GM23338 (cell line): ENCODE measurements at regions not wholly inside any gene's neighbourhood (a gene's known extent, or its start where the extent isn't known, plus 50 kb on each side); places are given as distances from the start of the nearest gene placed in this dataset.

Source experiments
- ATAC-seq: fragments of 200-7000 bp; cut with Tn5 transposase; 3 replicates; pipeline ENCODE4 v1.9.1; 2020
- DNase-seq: peaks from one replicate; pipeline ENCODE4 v3.0.0-alpha.2; 2015; ENCODE audit warnings: low spot score
- H2AFZ ChIP-seq: fragments of 200-600 bp; sonication (generic); 2 replicates; pipeline ENCODE4 v1.8.0; 2016; ENCODE audit warnings: antibody characterized with exemption, mild to moderate bottlenecking, moderate library complexity
- H3F3A ChIP-seq: fragments of 200-600 bp; sonication (generic); replicated peaks from 2 replicates; pipeline ENCODE4 v1.8.0; 2017; ENCODE audit warnings: antibody characterized with exemption, mixed run types, low read depth
- H3K27ac ChIP-seq: fragments of 200-600 bp; sonication (generic); 2 replicates; pipeline ENCODE4 v1.6.1; 2016; ENCODE audit warnings: low read depth
- H3K27me3 ChIP-seq: fragments of 200-600 bp; sonication (generic); 2 replicates; pipeline ENCODE4 v1.8.0; 2016; ENCODE audit warnings: mild to moderate bottlenecking, mixed run types, moderate library complexity; ENCODE audit not compliant: insufficient read depth
- H3K36me3 ChIP-seq: fragments of 200-600 bp; sonication (generic); 2 replicates; pipeline ENCODE4 v1.8.0; 2016; ENCODE audit warnings: mild to moderate bottlenecking; ENCODE audit not compliant: insufficient read depth
- H3K4me1 ChIP-seq: fragments of 200-600 bp; sonication (generic); 2 replicates; pipeline ENCODE4 v1.8.0; 2016; ENCODE audit warnings: mild to moderate bottlenecking, moderate library complexity; ENCODE audit not compliant: insufficient read depth
- H3K4me2 ChIP-seq: fragments of 200-600 bp; sonication (generic); 2 replicates; pipeline ENCODE4 v1.7.1; 2017; ENCODE audit warnings: mixed run types
- H3K4me3 ChIP-seq: fragments of 200-600 bp; sonication (generic); 2 replicates; pipeline ENCODE4 v1.6.1; 2016; ENCODE audit warnings: mixed run types
- H3K79me2 ChIP-seq: fragments of 200-600 bp; sonication (generic); replicated peaks from 2 replicates; pipeline ENCODE4 v1.8.0; 2017; ENCODE audit warnings: mild to moderate bottlenecking; ENCODE audit not compliant: insufficient read depth
- H3K9me2 ChIP-seq: fragments of 200-600 bp; sonication (generic); 2 replicates; pipeline ENCODE4 v1.8.0; 2017; ENCODE audit not compliant: insufficient read depth
- H4K20me1 ChIP-seq: fragments of 200-600 bp; sonication (generic); replicated peaks from 2 replicates; pipeline ENCODE4 v1.8.0; 2017; ENCODE audit warnings: mild to moderate bottlenecking; ENCODE audit not compliant: insufficient read depth
- H3K27ac Mint-ChIP-seq: 2 replicates; pipeline ENCODE4 v1.8.0; 2020; ENCODE audit warnings: inconsistent platforms, mild to moderate bottlenecking, moderate library complexity, mixed read lengths
- H3K27me3 Mint-ChIP-seq: 3 replicates; pipeline ENCODE4 v1.8.0; 2022; ENCODE audit warnings: low read depth, mild to moderate bottlenecking, moderate library complexity, mixed read lengths, inconsistent platforms; ENCODE audit not compliant: insufficient read depth, poor library complexity
- H3K36me3 Mint-ChIP-seq: 3 replicates; pipeline ENCODE4 v1.8.0; 2021; ENCODE audit warnings: low read depth, mild to moderate bottlenecking, inconsistent platforms, moderate library complexity, mixed read lengths
- H3K4me1 Mint-ChIP-seq: 3 replicates; pipeline ENCODE4 v1.8.0; 2020; ENCODE audit warnings: mild to moderate bottlenecking, inconsistent platforms, mixed read lengths
- H3K4me3 Mint-ChIP-seq: 3 replicates; pipeline ENCODE4 v1.8.0; 2021; ENCODE audit warnings: moderate library complexity, mild to moderate bottlenecking, inconsistent platforms, mixed read lengths
- H3K9me3 Mint-ChIP-seq: 3 replicates; pipeline ENCODE4 v1.8.0; 2020; ENCODE audit warnings: moderate library complexity, mild to moderate bottlenecking, inconsistent platforms, mixed read lengths
- CREB1 ChIP-seq: fragments of 250-450 bp; sonication (Bioruptor Pico); IDR thresholded peaks from 2 replicates; pipeline ENCODE4 v1.5.0; 2020; ENCODE audit warnings: low read depth, mild to moderate bottlenecking, moderate library complexity
- EZH2 ChIP-seq: fragments of 200-600 bp; sonication (generic); IDR thresholded peaks from one replicate; pipeline ENCODE4 v1.8.0; 2017; ENCODE audit warnings: antibody characterized with exemption, mild to moderate bottlenecking, low read depth; ENCODE audit not compliant: unreplicated experiment
- EZH2phosphoT487 ChIP-seq: fragments of 200-600 bp; sonication (generic); IDR thresholded peaks from one replicate; pipeline ENCODE4 v1.8.1; 2018; ENCODE audit warnings: antibody characterized with exemption; ENCODE audit not compliant: unreplicated experiment
- JUNB ChIP-seq: IDR thresholded peaks from one replicate; pipeline ENCODE4 v1.6.1; 2016; ENCODE audit warnings: antibody characterized with exemption; ENCODE audit not compliant: unreplicated experiment
- NANOG ChIP-seq: IDR thresholded peaks from 2 replicates; pipeline ENCODE4 v1.6.1; 2016; ENCODE audit warnings: antibody characterized with exemption, borderline replicate concordance
- POLR2AphosphoS5 ChIP-seq: IDR thresholded peaks from 2 replicates; pipeline ENCODE4 v1.6.1; 2016; ENCODE audit warnings: antibody characterized with exemption, low read depth
- ZNF114 ChIP-seq: fragments of 250-450 bp; sonication (Bioruptor Pico); IDR thresholded peaks from 2 replicates; pipeline ENCODE4 v1.5.0; 2020; ENCODE audit warnings: mild to moderate bottlenecking, moderate library complexity
- ZNF331 ChIP-seq: fragments of 250-450 bp; sonication (Bioruptor Pico); IDR thresholded peaks from 2 replicates; pipeline ENCODE4 v1.5.0; 2020; ENCODE audit warnings: low read depth, mild to moderate bottlenecking, moderate library complexity
- TF ChIP-seq, protein P1 (sequence below): IDR thresholded peaks from one replicate; pipeline ENCODE4 v1.6.1; 2018; ENCODE audit warnings: antibody characterized with exemption; ENCODE audit not compliant: unreplicated experiment
- TF ChIP-seq, protein P2 (sequence below), 2 experiments: fragments of 200-600 bp in 1 of 2; sonication (generic) in 1 of 2; conservative IDR thresholded peaks; 2 replicates each; pipeline versions ENCODE4 v1.5.1 to v1.6.1; 2016 to 2017; ENCODE audit warnings: antibody characterized with exemption in 2 of 2, low read depth in 2 of 2, mild to moderate bottlenecking in 2 of 2, moderate library complexity in 1 of 2
- TF ChIP-seq, protein P3 (sequence below): fragments of 250-450 bp; sonication (Bioruptor Pico); IDR thresholded peaks from 2 replicates; pipeline ENCODE4 v1.5.0; 2020; ENCODE audit warnings: mild to moderate bottlenecking, moderate library complexity

DNA sequence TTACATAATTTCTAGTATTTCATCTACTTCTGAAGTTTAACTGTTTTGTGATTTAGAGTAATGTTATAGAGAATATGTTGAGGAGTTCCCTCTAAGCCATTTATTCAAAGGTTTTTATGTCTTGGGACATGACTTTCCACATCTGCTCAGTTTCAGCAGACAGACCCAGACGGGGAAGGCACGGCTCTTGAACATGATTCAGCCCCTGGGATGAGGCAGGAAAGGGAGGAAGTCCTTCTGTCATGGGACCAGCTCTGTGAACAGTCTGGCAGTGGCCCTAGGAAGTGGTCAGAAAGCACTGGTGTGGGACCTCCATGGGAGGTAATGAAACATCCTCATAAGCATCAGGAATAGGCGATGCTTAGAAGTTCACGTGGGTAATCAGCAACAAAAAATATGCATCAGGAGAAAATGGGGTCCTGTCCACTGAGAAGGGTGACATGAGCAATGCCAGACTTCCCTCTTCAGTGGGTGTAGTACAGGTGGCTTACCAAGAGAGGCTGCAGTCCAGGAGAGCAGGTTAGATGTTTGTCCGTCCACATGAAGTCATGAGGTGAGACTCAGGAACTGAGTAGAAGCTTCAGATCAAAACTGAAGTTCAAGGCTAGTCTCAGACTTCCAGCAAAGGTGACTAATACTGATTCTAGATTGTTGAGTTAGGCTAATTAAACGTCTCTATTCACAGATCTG is 248.5 kb downstream of the IPO8 start:
- no peak overlapping the region for H3K4me3 Mint-ChIP-seq

DNA sequence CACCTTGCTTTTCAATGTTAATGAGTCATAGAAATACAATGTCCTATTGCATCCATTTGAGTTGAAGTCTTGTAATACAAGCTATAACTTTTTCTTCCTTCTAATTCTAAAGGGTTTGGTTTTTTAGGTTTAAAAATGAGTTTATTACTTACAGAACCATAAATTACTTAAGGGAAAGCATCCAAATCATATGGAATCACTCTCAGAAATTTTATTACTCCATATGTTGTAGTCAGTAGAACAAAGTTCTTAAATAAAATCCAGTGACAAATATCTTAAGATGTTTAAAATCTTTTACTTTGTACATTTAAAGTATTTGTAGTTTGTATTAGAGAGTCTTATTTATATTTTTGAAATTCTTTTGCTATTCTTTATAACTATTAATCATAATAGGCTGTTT is 253.2 kb downstream of the IPO8 start:
- H3K27ac ChIP-seq: no peak overlapping the region
- no peak overlapping the region for H3K4me2 ChIP-seq
- no peak overlapping the region for H3K4me3 ChIP-seq
- ATAC-seq: no peak
- H3K27me3 ChIP-seq: no peaks in the 10 kb centered on the region
- Mint-ChIP-seq H3K27ac (no peak overlapping the region), H3K27me3 (no peaks in the 10 kb centered on the region), H3K4me1 (no peaks in the 10 kb centered on the region), H3K36me3 (no peaks in the 10 kb centered on the region), H3K4me3 (no peak overlapping the region), H3K9me3 (no peaks in the 10 kb centered on the region; the same call in 2 of the 3 replicates)
- DNase-seq: no peak
- no peaks in the 10 kb centered on the region for H4K20me1 ChIP-seq
- H3K79me2 ChIP-seq: no peaks in the 10 kb centered on the region
- 0 out of 2 replicates have a peak, but pooled peaks cover 2% of the 10 kb centered on the region for H3K9me2 ChIP-seq
- H2AFZ ChIP-seq: no peak overlapping the region
- H3F3A ChIP-seq: no peaks in the 10 kb centered on the region
- no peaks in the 10 kb centered on the region for H3K36me3 ChIP-seq
- H3K4me1 ChIP-seq: no peaks in the 10 kb centered on the region
- TF ChIP-seq CREB1 (CRISPR knock-in tag) (no peak), EZH2phosphoT487 (no peak), JUNB (no peak), NANOG (no peak), ZNF114 (CRISPR knock-in tag) (no peak), POLR2AphosphoS5 (no peak), ZNF331 (CRISPR knock-in tag) (no peak)
- TF ChIP-seq, protein P1, sequence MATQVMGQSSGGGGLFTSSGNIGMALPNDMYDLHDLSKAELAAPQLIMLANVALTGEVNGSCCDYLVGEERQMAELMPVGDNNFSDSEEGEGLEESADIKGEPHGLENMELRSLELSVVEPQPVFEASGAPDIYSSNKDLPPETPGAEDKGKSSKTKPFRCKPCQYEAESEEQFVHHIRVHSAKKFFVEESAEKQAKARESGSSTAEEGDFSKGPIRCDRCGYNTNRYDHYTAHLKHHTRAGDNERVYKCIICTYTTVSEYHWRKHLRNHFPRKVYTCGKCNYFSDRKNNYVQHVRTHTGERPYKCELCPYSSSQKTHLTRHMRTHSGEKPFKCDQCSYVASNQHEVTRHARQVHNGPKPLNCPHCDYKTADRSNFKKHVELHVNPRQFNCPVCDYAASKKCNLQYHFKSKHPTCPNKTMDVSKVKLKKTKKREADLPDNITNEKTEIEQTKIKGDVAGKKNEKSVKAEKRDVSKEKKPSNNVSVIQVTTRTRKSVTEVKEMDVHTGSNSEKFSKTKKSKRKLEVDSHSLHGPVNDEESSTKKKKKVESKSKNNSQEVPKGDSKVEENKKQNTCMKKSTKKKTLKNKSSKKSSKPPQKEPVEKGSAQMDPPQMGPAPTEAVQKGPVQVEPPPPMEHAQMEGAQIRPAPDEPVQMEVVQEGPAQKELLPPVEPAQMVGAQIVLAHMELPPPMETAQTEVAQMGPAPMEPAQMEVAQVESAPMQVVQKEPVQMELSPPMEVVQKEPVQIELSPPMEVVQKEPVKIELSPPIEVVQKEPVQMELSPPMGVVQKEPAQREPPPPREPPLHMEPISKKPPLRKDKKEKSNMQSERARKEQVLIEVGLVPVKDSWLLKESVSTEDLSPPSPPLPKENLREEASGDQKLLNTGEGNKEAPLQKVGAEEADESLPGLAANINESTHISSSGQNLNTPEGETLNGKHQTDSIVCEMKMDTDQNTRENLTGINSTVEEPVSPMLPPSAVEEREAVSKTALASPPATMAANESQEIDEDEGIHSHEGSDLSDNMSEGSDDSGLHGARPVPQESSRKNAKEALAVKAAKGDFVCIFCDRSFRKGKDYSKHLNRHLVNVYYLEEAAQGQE: no peak
- TF ChIP-seq, protein P2, sequence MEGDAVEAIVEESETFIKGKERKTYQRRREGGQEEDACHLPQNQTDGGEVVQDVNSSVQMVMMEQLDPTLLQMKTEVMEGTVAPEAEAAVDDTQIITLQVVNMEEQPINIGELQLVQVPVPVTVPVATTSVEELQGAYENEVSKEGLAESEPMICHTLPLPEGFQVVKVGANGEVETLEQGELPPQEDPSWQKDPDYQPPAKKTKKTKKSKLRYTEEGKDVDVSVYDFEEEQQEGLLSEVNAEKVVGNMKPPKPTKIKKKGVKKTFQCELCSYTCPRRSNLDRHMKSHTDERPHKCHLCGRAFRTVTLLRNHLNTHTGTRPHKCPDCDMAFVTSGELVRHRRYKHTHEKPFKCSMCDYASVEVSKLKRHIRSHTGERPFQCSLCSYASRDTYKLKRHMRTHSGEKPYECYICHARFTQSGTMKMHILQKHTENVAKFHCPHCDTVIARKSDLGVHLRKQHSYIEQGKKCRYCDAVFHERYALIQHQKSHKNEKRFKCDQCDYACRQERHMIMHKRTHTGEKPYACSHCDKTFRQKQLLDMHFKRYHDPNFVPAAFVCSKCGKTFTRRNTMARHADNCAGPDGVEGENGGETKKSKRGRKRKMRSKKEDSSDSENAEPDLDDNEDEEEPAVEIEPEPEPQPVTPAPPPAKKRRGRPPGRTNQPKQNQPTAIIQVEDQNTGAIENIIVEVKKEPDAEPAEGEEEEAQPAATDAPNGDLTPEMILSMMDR (conservative IDR thresholded peaks at IDR 0.05; ENCODE audit: low read depth in 2 of 2): no peak
- TF ChIP-seq, protein P3, sequence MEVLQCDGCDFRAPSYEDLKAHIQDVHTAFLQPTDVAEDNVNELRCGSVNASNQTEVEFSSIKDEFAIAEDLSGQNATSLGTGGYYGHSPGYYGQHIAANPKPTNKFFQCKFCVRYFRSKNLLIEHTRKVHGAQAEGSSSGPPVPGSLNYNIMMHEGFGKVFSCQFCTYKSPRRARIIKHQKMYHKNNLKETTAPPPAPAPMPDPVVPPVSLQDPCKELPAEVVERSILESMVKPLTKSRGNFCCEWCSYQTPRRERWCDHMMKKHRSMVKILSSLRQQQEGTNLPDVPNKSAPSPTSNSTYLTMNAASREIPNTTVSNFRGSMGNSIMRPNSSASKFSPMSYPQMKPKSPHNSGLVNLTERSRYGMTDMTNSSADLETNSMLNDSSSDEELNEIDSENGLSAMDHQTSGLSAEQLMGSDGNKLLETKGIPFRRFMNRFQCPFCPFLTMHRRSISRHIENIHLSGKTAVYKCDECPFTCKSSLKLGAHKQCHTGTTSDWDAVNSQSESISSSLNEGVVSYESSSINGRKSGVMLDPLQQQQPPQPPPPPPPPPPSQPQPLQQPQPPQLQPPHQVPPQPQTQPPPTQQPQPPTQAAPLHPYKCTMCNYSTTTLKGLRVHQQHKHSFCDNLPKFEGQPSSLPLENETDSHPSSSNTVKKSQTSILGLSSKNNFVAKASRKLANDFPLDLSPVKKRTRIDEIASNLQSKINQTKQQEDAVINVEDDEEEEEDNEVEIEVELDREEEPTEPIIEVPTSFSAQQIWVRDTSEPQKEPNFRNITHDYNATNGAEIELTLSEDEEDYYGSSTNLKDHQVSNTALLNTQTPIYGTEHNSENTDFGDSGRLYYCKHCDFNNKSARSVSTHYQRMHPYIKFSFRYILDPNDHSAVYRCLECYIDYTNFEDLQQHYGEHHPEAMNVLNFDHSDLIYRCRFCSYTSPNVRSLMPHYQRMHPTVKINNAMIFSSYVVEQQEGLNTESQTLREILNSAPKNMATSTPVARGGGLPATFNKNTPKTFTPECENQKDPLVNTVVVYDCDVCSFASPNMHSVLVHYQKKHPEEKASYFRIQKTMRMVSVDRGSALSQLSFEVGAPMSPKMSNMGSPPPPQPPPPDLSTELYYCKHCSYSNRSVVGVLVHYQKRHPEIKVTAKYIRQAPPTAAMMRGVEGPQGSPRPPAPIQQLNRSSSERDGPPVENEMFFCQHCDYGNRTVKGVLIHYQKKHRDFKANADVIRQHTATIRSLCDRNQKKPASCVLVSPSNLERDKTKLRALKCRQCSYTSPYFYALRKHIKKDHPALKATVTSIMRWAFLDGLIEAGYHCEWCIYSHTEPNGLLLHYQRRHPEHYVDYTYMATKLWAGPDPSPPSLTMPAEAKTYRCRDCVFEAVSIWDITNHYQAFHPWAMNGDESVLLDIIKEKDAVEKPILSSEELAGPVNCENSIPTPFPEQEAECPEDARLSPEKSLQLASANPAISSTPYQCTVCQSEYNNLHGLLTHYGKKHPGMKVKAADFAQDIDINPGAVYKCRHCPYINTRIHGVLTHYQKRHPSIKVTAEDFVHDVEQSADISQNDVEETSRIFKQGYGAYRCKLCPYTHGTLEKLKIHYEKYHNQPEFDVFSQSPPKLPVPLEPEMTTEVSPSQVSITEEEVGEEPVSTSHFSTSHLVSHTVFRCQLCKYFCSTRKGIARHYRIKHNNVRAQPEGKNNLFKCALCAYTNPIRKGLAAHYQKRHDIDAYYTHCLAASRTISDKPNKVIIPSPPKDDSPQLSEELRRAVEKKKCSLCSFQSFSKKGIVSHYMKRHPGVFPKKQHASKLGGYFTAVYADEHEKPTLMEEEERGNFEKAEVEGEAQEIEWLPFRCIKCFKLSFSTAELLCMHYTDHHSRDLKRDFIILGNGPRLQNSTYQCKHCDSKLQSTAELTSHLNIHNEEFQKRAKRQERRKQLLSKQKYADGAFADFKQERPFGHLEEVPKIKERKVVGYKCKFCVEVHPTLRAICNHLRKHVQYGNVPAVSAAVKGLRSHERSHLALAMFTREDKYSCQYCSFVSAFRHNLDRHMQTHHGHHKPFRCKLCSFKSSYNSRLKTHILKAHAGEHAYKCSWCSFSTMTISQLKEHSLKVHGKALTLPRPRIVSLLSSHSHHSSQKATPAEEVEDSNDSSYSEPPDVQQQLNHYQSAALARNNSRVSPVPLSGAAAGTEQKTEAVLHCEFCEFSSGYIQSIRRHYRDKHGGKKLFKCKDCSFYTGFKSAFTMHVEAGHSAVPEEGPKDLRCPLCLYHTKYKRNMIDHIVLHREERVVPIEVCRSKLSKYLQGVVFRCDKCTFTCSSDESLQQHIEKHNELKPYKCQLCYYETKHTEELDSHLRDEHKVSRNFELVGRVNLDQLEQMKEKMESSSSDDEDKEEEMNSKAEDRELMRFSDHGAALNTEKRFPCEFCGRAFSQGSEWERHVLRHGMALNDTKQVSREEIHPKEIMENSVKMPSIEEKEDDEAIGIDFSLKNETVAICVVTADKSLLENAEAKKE: no peak

More for the DNA sequence above, 248.5 kb downstream of the IPO8 start:
- ATAC-seq (no peak), DNase-seq (no peak)
- Mint-ChIP-seq H3K27me3 (no peaks in the 10 kb centered on the region), H3K9me3 (peaks cover 24% of the 10 kb centered on the region), H3K27ac (no peak overlapping the region), H3K36me3 (peaks cover 11% of the 10 kb centered on the region), H3K4me1 (no peaks in the 10 kb centered on the region)
- Histone ChIP-seq H3K4me3 (no peak overlapping the region), H3K36me3 (no peaks in the 10 kb centered on the region), H4K20me1 (no peaks in the 10 kb centered on the region), H3K4me2 (no peak overlapping the region), H3K27ac (no peak overlapping the region), H2AFZ (no peak overlapping the region), H3F3A (no peaks in the 10 kb centered on the region), H3K4me1 (no peaks in the 10 kb centered on the region), H3K9me2 (0 out of 2 replicates have a peak, but pooled peaks cover 2% of the 10 kb centered on the region), H3K27me3 (no peaks in the 10 kb centered on the region), H3K79me2 (no peaks in the 10 kb centered on the region)
- no peak for TF ChIP-seq CREB1 (CRISPR knock-in tag)
- no peak for TF ChIP-seq EZH2
